ENCODE measurements at regions not wholly inside any gene's neighbourhood (a gene's known extent, or its start where the extent isn't known, plus 50 kb on each side); places are given as distances from the start of the nearest gene placed in this dataset.
"Not testable (repeated sequence)": the region's sequence is repeated elsewhere in the genome, so short reads cannot be mapped to it uniquely, and the experiment has no call there.

GRCh38 chr16:65698791-65699321 is 577.0 kb upstream of the CDH11 start:
- intact Hi-C loops (cut with DNase I; ENCODE audit: low total_unique reads) = no loop called here
- TF ChIP-seq, protein P1, sequence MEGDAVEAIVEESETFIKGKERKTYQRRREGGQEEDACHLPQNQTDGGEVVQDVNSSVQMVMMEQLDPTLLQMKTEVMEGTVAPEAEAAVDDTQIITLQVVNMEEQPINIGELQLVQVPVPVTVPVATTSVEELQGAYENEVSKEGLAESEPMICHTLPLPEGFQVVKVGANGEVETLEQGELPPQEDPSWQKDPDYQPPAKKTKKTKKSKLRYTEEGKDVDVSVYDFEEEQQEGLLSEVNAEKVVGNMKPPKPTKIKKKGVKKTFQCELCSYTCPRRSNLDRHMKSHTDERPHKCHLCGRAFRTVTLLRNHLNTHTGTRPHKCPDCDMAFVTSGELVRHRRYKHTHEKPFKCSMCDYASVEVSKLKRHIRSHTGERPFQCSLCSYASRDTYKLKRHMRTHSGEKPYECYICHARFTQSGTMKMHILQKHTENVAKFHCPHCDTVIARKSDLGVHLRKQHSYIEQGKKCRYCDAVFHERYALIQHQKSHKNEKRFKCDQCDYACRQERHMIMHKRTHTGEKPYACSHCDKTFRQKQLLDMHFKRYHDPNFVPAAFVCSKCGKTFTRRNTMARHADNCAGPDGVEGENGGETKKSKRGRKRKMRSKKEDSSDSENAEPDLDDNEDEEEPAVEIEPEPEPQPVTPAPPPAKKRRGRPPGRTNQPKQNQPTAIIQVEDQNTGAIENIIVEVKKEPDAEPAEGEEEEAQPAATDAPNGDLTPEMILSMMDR (IDR thresholded peaks at IDR 0.05) = no peak
- no peak for TF ChIP-seq POLR2A (IDR thresholded peaks at IDR 0.05)
- Histone ChIP-seq H3K27me3 (no peaks in the 10 kb centered on the region), H3K36me3 (no peaks in the 10 kb centered on the region), H3K4me1 (no peaks in the 10 kb centered on the region), H3K4me3 (no peak overlapping the region), H3K27ac (peak overlapping the region; percentile 44 to 46), H3K9me3 (no peaks in the 10 kb centered on the region)
- no peak for DNase-seq

- H3K27ac ChIP-seq = no peak overlapping the region
- TF ChIP-seq POLR2A (IDR thresholded peaks at IDR 0.05) = no peak
- TF ChIP-seq, protein P1 (IDR thresholded peaks at IDR 0.05) = no peak
Observed at GRCh38 chr16:65697521-65697920, 575.7 kb upstream of the CDH11 start.

DNA sequence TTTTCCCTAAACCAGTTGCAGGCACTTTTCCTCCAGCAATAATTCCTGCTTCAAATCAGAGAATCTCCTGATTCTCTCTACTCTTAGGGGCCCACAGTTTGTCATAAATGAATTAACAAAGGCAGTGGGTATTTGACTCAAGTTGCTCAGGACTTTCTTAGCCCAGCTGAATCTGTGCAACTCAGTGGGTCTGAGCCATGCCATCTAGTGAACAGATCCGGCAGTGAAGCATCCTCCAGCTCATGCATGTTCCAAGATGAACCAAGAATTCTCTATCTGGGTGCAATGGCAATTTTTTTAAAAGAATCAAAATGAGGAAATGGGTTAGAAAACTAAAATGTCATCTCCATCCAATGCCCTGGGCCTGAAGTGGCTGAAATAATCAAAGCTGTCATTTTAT is 575.2 kb upstream of the CDH11 start:
- DNase-seq = no peak
- Histone ChIP-seq H3K27ac (no peak overlapping the region), H3K4me1 (no peaks in the 10 kb centered on the region), H3K27me3 (no peaks in the 10 kb centered on the region), H3K4me3 (no peak overlapping the region), H3K9me3 (no peaks in the 10 kb centered on the region), H3K36me3 (no peaks in the 10 kb centered on the region)
- TF ChIP-seq, protein P1 (IDR thresholded peaks at IDR 0.05) = no peak
- intact Hi-C loops (cut with DNase I; ENCODE audit: low total_unique reads) = no loop called here

More at GRCh38 chr16:65697521-65697920, 575.7 kb upstream of the CDH11 start:
- intact Hi-C loops (cut with DNase I; ENCODE audit: low total_unique reads) = no loop called here
- Histone ChIP-seq H3K4me1 (no peaks in the 10 kb centered on the region), H3K36me3 (no peaks in the 10 kb centered on the region), H3K4me3 (no peak overlapping the region), H3K9me3 (no peaks in the 10 kb centered on the region), H3K27me3 (no peaks in the 10 kb centered on the region)
- DNase-seq = no peak

GRCh38 chr16:65691846-65692245 is 570.0 kb upstream of the CDH11 start:
- H3K27me3 ChIP-seq; H3K9me3 ChIP-seq; DNase-seq; H3K4me3 ChIP-seq; H3K27ac ChIP-seq; H3K36me3 ChIP-seq; intact Hi-C loops (cut with DNase I; ENCODE audit: low total_unique reads); H3K4me1 ChIP-seq: not testable (repeated sequence)

GRCh38 chr16:65689726-65690125 is 567.9 kb upstream of the CDH11 start:
- no peak for TF ChIP-seq POLR2A (IDR thresholded peaks at IDR 0.05)
- TF ChIP-seq, protein P1 (IDR thresholded peaks at IDR 0.05) = no peak
- intact Hi-C loops (cut with DNase I; ENCODE audit: low total_unique reads) = no loop called here

DNA sequence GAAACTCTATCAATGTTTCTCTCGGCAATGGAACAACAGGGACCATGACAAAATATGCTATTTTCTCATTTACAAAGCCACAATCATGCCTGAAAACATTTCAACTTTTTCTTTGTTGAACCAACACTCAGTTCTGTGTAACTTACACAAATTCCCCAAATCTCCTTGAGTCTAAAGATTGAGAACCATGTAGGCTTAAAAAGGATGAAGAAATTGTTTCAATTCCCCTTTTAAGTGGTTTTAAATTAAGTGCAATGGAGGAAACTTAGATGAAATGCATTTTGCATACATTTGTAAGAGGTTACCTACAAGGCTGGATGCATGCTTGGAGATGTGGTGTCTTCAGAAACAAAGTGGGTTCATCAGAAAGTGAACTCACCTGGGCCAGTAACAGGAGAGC is 566.4 kb upstream of the CDH11 start:
- intact Hi-C loops (cut with DNase I; ENCODE audit: low total_unique reads) = no loop called here
- H3K36me3 ChIP-seq = no peaks in the 10 kb centered on the region
- DNase-seq = no peak
- TF ChIP-seq, protein P1 (IDR thresholded peaks at IDR 0.05) = no peak
- TF ChIP-seq POLR2A (IDR thresholded peaks at IDR 0.05) = no peak
- H3K4me1 ChIP-seq = no peaks in the 10 kb centered on the region
- no peaks in the 10 kb centered on the region for H3K27me3 ChIP-seq
- H3K4me3 ChIP-seq = no peak overlapping the region
- H3K9me3 ChIP-seq = no peaks in the 10 kb centered on the region
- no peak overlapping the region for H3K27ac ChIP-seq

More at GRCh38 chr16:65689726-65690125, 567.9 kb upstream of the CDH11 start:
- Histone ChIP-seq H3K36me3 (no peaks in the 10 kb centered on the region), H3K27me3 (no peaks in the 10 kb centered on the region), H3K27ac (no peak overlapping the region), H3K4me3 (no peak overlapping the region), H3K9me3 (no peaks in the 10 kb centered on the region), H3K4me1 (no peaks in the 10 kb centered on the region)
- no peak for DNase-seq

Measured in uterus (tissue), 3 donors.